ENCODE measurements at regions not wholly inside any gene's neighbourhood (a gene's known extent, or its start where the extent isn't known, plus 50 kb on each side); places are given as distances from the start of the nearest gene placed in this dataset.

DNA sequence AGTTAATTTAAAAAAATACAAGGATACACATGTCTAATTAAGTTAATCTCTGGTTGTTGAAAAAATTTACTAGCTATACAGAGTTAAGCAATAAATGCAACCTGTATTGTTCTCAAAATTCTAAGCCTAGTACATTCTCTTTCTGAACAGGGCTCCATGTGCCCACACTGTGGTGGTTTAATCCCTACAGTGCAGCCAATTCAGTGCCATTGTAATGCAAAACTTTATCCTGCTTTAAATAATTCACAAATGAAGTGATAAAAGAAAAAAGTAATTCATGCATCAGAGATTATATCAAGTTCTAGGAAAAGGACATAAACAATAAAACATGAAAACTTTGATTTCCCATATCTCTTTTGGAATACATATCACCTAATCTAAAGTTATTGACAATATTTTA is 1089.2 kb downstream of the C4orf33 start:
- Histone ChIP-seq H3K27ac (ENCODE audit: low read depth in 2 of 2, low read length in 2 of 2) (no peak overlapping the region), H3K27me3 (ENCODE audit: control insufficient read depth, insufficient read depth, low read length) (no peaks in the 10 kb centered on the region), H3K4me3 (ENCODE audit: low read length in 3 of 3) (no peak overlapping the region), H3K9me3 (ENCODE audit: control insufficient read depth in 2 of 3, insufficient read depth in 1 of 3, low read length in 3 of 3) (peaks cover 0 to 3% (median 0%) of the 10 kb centered on the region in 3 donors), H3K4me1 (ENCODE audit: control insufficient read depth in 2 of 3, insufficient read depth in 2 of 3, low read depth in 1 of 3, low read length in 3 of 3) (no peaks in the 10 kb centered on the region), H3K36me3 (ENCODE audit: control insufficient read depth in 2 of 3, insufficient read depth in 3 of 3, low read length in 3 of 3) (no peaks in the 10 kb centered on the region), H3K9ac (ENCODE audit: low read length in 3 of 3) (no peak overlapping the region)
- TF ChIP-seq, protein P1, sequence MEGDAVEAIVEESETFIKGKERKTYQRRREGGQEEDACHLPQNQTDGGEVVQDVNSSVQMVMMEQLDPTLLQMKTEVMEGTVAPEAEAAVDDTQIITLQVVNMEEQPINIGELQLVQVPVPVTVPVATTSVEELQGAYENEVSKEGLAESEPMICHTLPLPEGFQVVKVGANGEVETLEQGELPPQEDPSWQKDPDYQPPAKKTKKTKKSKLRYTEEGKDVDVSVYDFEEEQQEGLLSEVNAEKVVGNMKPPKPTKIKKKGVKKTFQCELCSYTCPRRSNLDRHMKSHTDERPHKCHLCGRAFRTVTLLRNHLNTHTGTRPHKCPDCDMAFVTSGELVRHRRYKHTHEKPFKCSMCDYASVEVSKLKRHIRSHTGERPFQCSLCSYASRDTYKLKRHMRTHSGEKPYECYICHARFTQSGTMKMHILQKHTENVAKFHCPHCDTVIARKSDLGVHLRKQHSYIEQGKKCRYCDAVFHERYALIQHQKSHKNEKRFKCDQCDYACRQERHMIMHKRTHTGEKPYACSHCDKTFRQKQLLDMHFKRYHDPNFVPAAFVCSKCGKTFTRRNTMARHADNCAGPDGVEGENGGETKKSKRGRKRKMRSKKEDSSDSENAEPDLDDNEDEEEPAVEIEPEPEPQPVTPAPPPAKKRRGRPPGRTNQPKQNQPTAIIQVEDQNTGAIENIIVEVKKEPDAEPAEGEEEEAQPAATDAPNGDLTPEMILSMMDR (IDR thresholded peaks at IDR 0.05; ENCODE audit: borderline replicate concordance, extremely low read depth, insufficient read depth) = no peak
- FAIRE-seq (no peak), DNase-seq (no peak)
- intact Hi-C loops (cut with DNase I) = no loop called here

DNA sequence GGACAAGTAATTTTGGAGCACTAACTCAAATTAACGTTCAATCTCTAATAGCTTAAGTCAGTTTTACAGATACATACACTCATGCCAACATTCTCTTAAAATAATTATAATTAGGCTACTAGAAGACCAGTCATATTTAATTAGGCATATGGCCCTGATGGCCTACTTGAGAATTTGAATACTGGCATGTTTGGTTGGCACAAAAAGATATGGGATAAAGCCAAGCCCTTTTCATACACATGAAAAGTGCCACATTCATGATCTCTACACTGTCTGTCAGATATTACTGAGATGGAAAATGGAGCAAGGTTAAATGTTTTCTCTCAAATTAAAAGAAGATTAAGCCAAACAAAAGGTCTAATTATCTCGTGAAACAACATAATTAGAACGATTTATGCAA is 1091.0 kb downstream of the C4orf33 start:
- H3K9ac ChIP-seq (ENCODE audit: low read length in 3 of 3) = no peak overlapping the region
- intact Hi-C loops (cut with DNase I) = no loop called here
- FAIRE-seq = no peak
- no peak overlapping the region for H3K27ac ChIP-seq (ENCODE audit: low read depth in 2 of 2, low read length in 2 of 2)
- H3K9me3 ChIP-seq (ENCODE audit: control insufficient read depth in 2 of 3, insufficient read depth in 1 of 3, low read length in 3 of 3) = peaks cover 0 to 3% (median 0%) of the 10 kb centered on the region in 3 donors
- no peaks in the 10 kb centered on the region for H3K27me3 ChIP-seq (ENCODE audit: control insufficient read depth, insufficient read depth, low read length)
- TF ChIP-seq, protein P1 (IDR thresholded peaks at IDR 0.05; ENCODE audit: borderline replicate concordance, extremely low read depth, insufficient read depth) = no peak
- no peak for DNase-seq
- H3K36me3 ChIP-seq (ENCODE audit: control insufficient read depth in 2 of 3, insufficient read depth in 3 of 3, low read length in 3 of 3) = no peaks in the 10 kb centered on the region
- no peaks in the 10 kb centered on the region for H3K4me1 ChIP-seq (ENCODE audit: control insufficient read depth in 2 of 3, insufficient read depth in 2 of 3, low read depth in 1 of 3, low read length in 3 of 3)
- H3K4me3 ChIP-seq (ENCODE audit: low read length in 3 of 3) = no peak overlapping the region

DNA sequence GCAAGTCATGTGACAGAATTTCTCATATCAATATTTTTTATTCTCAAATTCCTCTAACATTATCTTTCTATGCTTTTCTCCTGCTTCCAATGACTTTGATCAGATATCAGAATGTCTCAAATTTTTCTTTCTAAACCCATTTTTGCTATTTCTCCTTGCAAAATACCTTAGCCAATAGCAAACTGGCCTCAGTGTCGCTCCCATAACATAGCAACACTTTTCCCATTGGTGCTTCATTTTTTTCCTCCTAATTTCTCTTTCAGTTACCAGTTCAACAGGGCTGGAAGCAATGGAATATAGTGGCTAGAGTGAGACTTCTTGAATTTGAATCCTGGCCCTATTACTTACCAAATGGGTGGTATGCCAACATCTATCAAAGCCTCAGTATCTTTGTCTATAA is 1091.6 kb downstream of the C4orf33 start:
- H3K4me3 ChIP-seq (ENCODE audit: low read length in 3 of 3) = no peak overlapping the region
- H3K9me3 ChIP-seq (ENCODE audit: control insufficient read depth in 2 of 3, insufficient read depth in 1 of 3, low read length in 3 of 3) = peaks cover 0 to 3% (median 0%) of the 10 kb centered on the region in 3 donors
- intact Hi-C loops (cut with DNase I) = no loop called here
- DNase-seq (no peak), FAIRE-seq (no peak)
- H3K9ac ChIP-seq (ENCODE audit: low read length in 3 of 3) = no peak overlapping the region
- no peaks in the 10 kb centered on the region for H3K27me3 ChIP-seq (ENCODE audit: control insufficient read depth, insufficient read depth, low read length)
- no peaks in the 10 kb centered on the region for H3K4me1 ChIP-seq (ENCODE audit: control insufficient read depth in 2 of 3, insufficient read depth in 2 of 3, low read depth in 1 of 3, low read length in 3 of 3)
- no peaks in the 10 kb centered on the region for H3K36me3 ChIP-seq (ENCODE audit: control insufficient read depth in 2 of 3, insufficient read depth in 3 of 3, low read length in 3 of 3)
- no peak overlapping the region for H3K27ac ChIP-seq (ENCODE audit: low read depth in 2 of 2, low read length in 2 of 2)
- TF ChIP-seq, protein P1 (IDR thresholded peaks at IDR 0.05; ENCODE audit: borderline replicate concordance, extremely low read depth, insufficient read depth) = no peak

DNA sequence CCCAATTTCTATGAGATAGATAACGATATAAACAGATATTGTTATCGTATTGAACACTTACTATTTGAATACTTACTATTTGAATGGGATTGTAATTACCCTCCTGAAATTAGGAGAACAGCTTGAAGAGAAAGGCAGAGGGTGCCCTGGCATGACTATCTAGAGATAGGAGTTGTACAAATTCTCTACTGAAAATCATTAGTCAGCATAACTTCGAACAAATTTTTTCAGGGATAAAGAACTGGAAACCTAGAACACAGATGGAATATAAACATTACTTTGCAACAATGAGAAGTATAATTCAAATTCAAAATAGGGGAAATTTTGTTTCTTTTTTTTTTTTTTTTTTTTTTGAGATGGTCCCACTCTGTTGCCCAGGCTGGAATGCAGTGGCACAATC is 1096.8 kb downstream of the C4orf33 start:
- TF ChIP-seq, protein P1 (IDR thresholded peaks at IDR 0.05; ENCODE audit: borderline replicate concordance, extremely low read depth, insufficient read depth) = no peak
- Histone ChIP-seq H3K9ac (ENCODE audit: low read length in 3 of 3) (no peak overlapping the region), H3K4me1 (ENCODE audit: control insufficient read depth in 2 of 3, insufficient read depth in 2 of 3, low read depth in 1 of 3, low read length in 3 of 3) (no peaks in the 10 kb centered on the region), H3K4me3 (ENCODE audit: low read length in 3 of 3) (no peak overlapping the region), H3K27ac (ENCODE audit: low read depth in 2 of 2, low read length in 2 of 2) (no peak overlapping the region), H3K27me3 (ENCODE audit: control insufficient read depth, insufficient read depth, low read length) (no peaks in the 10 kb centered on the region), H3K9me3 (ENCODE audit: control insufficient read depth in 2 of 3, insufficient read depth in 1 of 3, low read length in 3 of 3) (peaks cover 0 to 3% (median 0%) of the 10 kb centered on the region in 3 donors), H3K36me3 (ENCODE audit: control insufficient read depth in 2 of 3, insufficient read depth in 3 of 3, low read length in 3 of 3) (no peaks in the 10 kb centered on the region)
- FAIRE-seq (no peak), DNase-seq (no peak)
- intact Hi-C loops (cut with DNase I) = no loop called here

All from kidney (tissue), 13 donors.